HEK293T (cell line): ENCODE measurements at regions not wholly inside any gene's neighbourhood (a gene's known extent, or its start where the extent isn't known, plus 50 kb on each side); places are given as distances from the start of the nearest gene placed in this dataset.
"Not testable (repeated sequence)": the region's sequence is repeated elsewhere in the genome, so short reads cannot be mapped to it uniquely, and the experiment has no call there.

Experiments
- CTCF ChIA-PET: fragments of 350-600 bp; formaldehyde crosslinking; extraction: SDS; loops from one replicate; lab custom pipeline; 2021; ENCODE audit warnings: antibody characterized with exemption, inconsistent platforms; lab: Yijun Ruan, JAX
- POLR2A ChIA-PET: fragments of 350-600 bp; formaldehyde crosslinking; extraction: SDS; loops from one replicate; lab custom pipeline; 2020; ENCODE audit warnings: antibody characterized with exemption, inconsistent platforms; lab: Yijun Ruan, JAX
- DNase-seq: peaks from one replicate; pipeline ENCODE4 v3.0.0; 2012; ENCODE audit warnings: mixed read lengths; ENCODE audit errors: extremely low spot score
- ARNT ChIP-seq: fragments of 450-650 bp; IDR thresholded peaks from 2 replicates; pipeline ENCODE4 v1.6.1; 2017; ENCODE audit warnings: mild to moderate bottlenecking
- BHLHE40 ChIP-seq: fragments of 450-650 bp; IDR thresholded peaks from 2 replicates; pipeline ENCODE4 v1.6.1; 2016; ENCODE audit warnings: mild to moderate bottlenecking, moderate library complexity, borderline replicate concordance
- CTBP1 ChIP-seq: fragments of 450-650 bp; IDR thresholded peaks from 2 replicates; pipeline ENCODE4 v1.6.1; 2016; ENCODE audit warnings: borderline replicate concordance
- ELF4 ChIP-seq: fragments of 450-650 bp; IDR thresholded peaks from 2 replicates; pipeline ENCODE4 v1.6.1; 2017; ENCODE audit warnings: antibody characterized with exemption
- FOXA1 ChIP-seq: fragments of 450-650 bp; IDR thresholded peaks from 2 replicates; pipeline ENCODE4 v1.6.1; 2016; ENCODE audit warnings: mild to moderate bottlenecking
- FOXK2 ChIP-seq: fragments of 450-650 bp; IDR thresholded peaks from 2 replicates; pipeline ENCODE4 v1.6.1; 2016; ENCODE audit warnings: mild to moderate bottlenecking
- FOXM1 ChIP-seq: fragments of 450-650 bp; IDR thresholded peaks from 2 replicates; pipeline ENCODE4 v1.6.1; 2017; ENCODE audit warnings: mild to moderate bottlenecking, borderline replicate concordance
- HDGF ChIP-seq: fragments of 450-650 bp; IDR thresholded peaks from 2 replicates; pipeline ENCODE4 v1.6.1; 2017; ENCODE audit warnings: antibody characterized with exemption, borderline replicate concordance
- L3MBTL2 ChIP-seq: fragments of 450-650 bp; conservative IDR thresholded peaks from 2 replicates; pipeline ENCODE4 v1.6.1; 2016; ENCODE audit warnings: mild to moderate bottlenecking
- LEF1 ChIP-seq: fragments of 450-650 bp; IDR thresholded peaks from 2 replicates; pipeline ENCODE4 v1.6.1; 2017; ENCODE audit warnings: mild to moderate bottlenecking, borderline replicate concordance
- NFRKB ChIP-seq: fragments of 450-650 bp; IDR thresholded peaks from 2 replicates; pipeline ENCODE4 v1.6.1; 2016; ENCODE audit warnings: mild to moderate bottlenecking, moderate library complexity
- PKNOX1 ChIP-seq: fragments of 450-650 bp; IDR thresholded peaks from 2 replicates; pipeline ENCODE4 v1.6.1; 2016
- SP1 ChIP-seq: fragments of 450-650 bp; IDR thresholded peaks from 2 replicates; pipeline ENCODE4 v1.6.1; 2017
- SUZ12 ChIP-seq: fragments of 450-650 bp; IDR thresholded peaks from 2 replicates; pipeline ENCODE4 v1.6.1; 2016; ENCODE audit warnings: mild to moderate bottlenecking
- TARDBP ChIP-seq: fragments of 450-650 bp; IDR thresholded peaks from 2 replicates; pipeline ENCODE4 v1.6.1; 2016
- ZNF384 ChIP-seq: fragments of 450-650 bp; IDR thresholded peaks from 2 replicates; pipeline ENCODE4 v1.6.1; 2016

GRCh38 chr20:29448806-29449470 lies 1808.5 kb upstream of the DEFB115 start:
- CTCF ChIA-PET, result interaction anchor here (0.5 kb wide), 1 partner anchor 66 kb away, joined by 3 read pairs; no protein-coding TSS in a partner anchor

GRCh38 chr20:29452186-29452585 lies 1805.3 kb upstream of the DEFB115 start:
- POLR2A ChIA-PET, result no interaction called here
- no peak for DNase-seq

More at GRCh38 chr20:29448806-29449470, 1808.5 kb upstream of the DEFB115 start:
- no peak for TF ChIP-seq ARNT
- TF ChIP-seq PKNOX1, result no peak
- no peak for TF ChIP-seq NFRKB
- no peak for TF ChIP-seq FOXA1
- no peak for TF ChIP-seq LEF1
- TF ChIP-seq SUZ12, result no peak
- TF ChIP-seq L3MBTL2, result no peak
- no peak for TF ChIP-seq FOXM1
- no peak for TF ChIP-seq CTBP1
- no peak for TF ChIP-seq SP1
- no peak for TF ChIP-seq TARDBP
- no peak for TF ChIP-seq HDGF
- TF ChIP-seq ELF4, result no peak
- TF ChIP-seq ZNF384, result no peak
- no peak for TF ChIP-seq BHLHE40
- no peak for TF ChIP-seq FOXK2
- POLR2A ChIA-PET, result no interaction called here
- no peak for DNase-seq

GRCh38 chr20:29456987-29457693 lies 1800.3 kb upstream of the DEFB115 start:
- CTCF ChIA-PET, DNase-seq, POLR2A ChIA-PET: not testable (repeated sequence)

More at GRCh38 chr20:29452186-29452585, 1805.3 kb upstream of the DEFB115 start:
- TF ChIP-seq NFRKB (no peak), HDGF (no peak), ELF4 (no peak), ZNF384 (no peak), FOXA1 (no peak), SUZ12 (no peak), L3MBTL2 (no peak)
- CTCF ChIA-PET, result no interaction called here

- ChIA-PET CTCF (no interaction called here), POLR2A (no interaction called here)
- TF ChIP-seq BHLHE40 (no peak), ZNF384 (no peak), CTBP1 (no peak), PKNOX1 (no peak), L3MBTL2 (no peak), LEF1 (no peak)
Observed at GRCh38 chr20:29472606-29473005, 1784.9 kb upstream of the DEFB115 start.

GRCh38 chr20:29492840-29493239 lies 1764.6 kb upstream of the DEFB115 start:
- DNase-seq, CTCF ChIA-PET, POLR2A ChIA-PET: not testable (repeated sequence)

More at GRCh38 chr20:29472606-29473005, 1784.9 kb upstream of the DEFB115 start:
- DNase-seq, result no peak

- CTCF ChIA-PET, POLR2A ChIA-PET: not testable (repeated sequence)
Observed at GRCh38 chr20:29496767-29497166, 1760.7 kb upstream of the DEFB115 start.

GRCh38 chr20:29497261-29497671 lies 1760.2 kb upstream of the DEFB115 start:
- no peak for DNase-seq
- ChIA-PET CTCF (no interaction called here), POLR2A (no interaction called here)
- TF ChIP-seq FOXM1, result no peak
- no peak for TF ChIP-seq SP1
- no peak for TF ChIP-seq ZNF384
- TF ChIP-seq LEF1, result no peak
- TF ChIP-seq ARNT, result no peak
- no peak for TF ChIP-seq NFRKB

More at GRCh38 chr20:29496767-29497166, 1760.7 kb upstream of the DEFB115 start:
- DNase-seq, result not testable (repeated sequence)

GRCh38 chr20:29497684-29498083 lies 1759.8 kb upstream of the DEFB115 start:
- DNase-seq, CTCF ChIA-PET, POLR2A ChIA-PET: not testable (repeated sequence)

GRCh38 chr20:29500738-29501137 lies 1756.7 kb upstream of the DEFB115 start:
- DNase-seq, POLR2A ChIA-PET: not testable (repeated sequence)

GRCh38 chr20:29514634-29515033 lies 1742.8 kb upstream of the DEFB115 start:
- CTCF ChIA-PET, result interaction anchor here (0.8 kb wide), 1 partner anchor 66 kb away, joined by 3 read pairs; no protein-coding TSS in a partner anchor
- POLR2A ChIA-PET, DNase-seq: not testable (repeated sequence)

More at GRCh38 chr20:29500738-29501137, 1756.7 kb upstream of the DEFB115 start:
- CTCF ChIA-PET, result not testable (repeated sequence)

- CTCF ChIA-PET, POLR2A ChIA-PET, DNase-seq: not testable (repeated sequence)
Observed at GRCh38 chr20:29516847-29517246, 1740.6 kb upstream of the DEFB115 start.

GRCh38 chr20:29519610-29520241 lies 1737.7 kb upstream of the DEFB115 start:
- DNase-seq, POLR2A ChIA-PET, CTCF ChIA-PET: not testable (repeated sequence)
